ENCODE measurements at regions not wholly inside any gene's neighbourhood (a gene's known extent, or its start where the extent isn't known, plus 50 kb on each side); places are given as distances from the start of the nearest gene placed in this dataset.

- no peak for TF ChIP-seq CTCF (IDR thresholded peaks at IDR 0.05; ENCODE audit: extremely low read depth, insufficient read depth, missing control alignments)
- in situ Hi-C loops (cut with MboI; ENCODE audit: low pct_unique_long_range_greater_than_20kb, low sequenced_read_pairs, unreplicated experiment) = no loop called here
Measured at GRCh38 chr7:115522174-115522573, 508.4 kb downstream of the TFEC start.

GRCh38 chr7:115516341-115516740 is 514.2 kb downstream of the TFEC start:
- TF ChIP-seq CTCF (IDR thresholded peaks at IDR 0.05; ENCODE audit: extremely low read depth, insufficient read depth, missing control alignments) = no peak
- in situ Hi-C loops (cut with MboI; ENCODE audit: low pct_unique_long_range_greater_than_20kb, low sequenced_read_pairs, unreplicated experiment) = no loop called here
- no peak for DNase-seq (ENCODE audit: low spot score)

More at GRCh38 chr7:115522174-115522573, 508.4 kb downstream of the TFEC start:
- DNase-seq (ENCODE audit: low spot score) = no peak

- in situ Hi-C loops (cut with MboI; ENCODE audit: low pct_unique_long_range_greater_than_20kb, low sequenced_read_pairs, unreplicated experiment) = no loop called here
- no peak for DNase-seq (ENCODE audit: low spot score)
- TF ChIP-seq CTCF (IDR thresholded peaks at IDR 0.05; ENCODE audit: extremely low read depth, insufficient read depth, missing control alignments) = no peak
Measured at GRCh38 chr7:115511330-115511729, 519.2 kb downstream of the TFEC start.

GRCh38 chr7:115505136-115505535 is 525.4 kb downstream of the TFEC start:
- no peak for DNase-seq (ENCODE audit: low spot score)
- no peak for TF ChIP-seq CTCF (IDR thresholded peaks at IDR 0.05; ENCODE audit: extremely low read depth, insufficient read depth, missing control alignments)
- in situ Hi-C loops (cut with MboI; ENCODE audit: low pct_unique_long_range_greater_than_20kb, low sequenced_read_pairs, unreplicated experiment) = no loop called here

- TF ChIP-seq CTCF (IDR thresholded peaks at IDR 0.05; ENCODE audit: extremely low read depth, insufficient read depth, missing control alignments) = no peak
- in situ Hi-C loops (cut with MboI; ENCODE audit: low pct_unique_long_range_greater_than_20kb, low sequenced_read_pairs, unreplicated experiment) = no loop called here
- DNase-seq (ENCODE audit: low spot score) = no peak
Measured at GRCh38 chr7:115499956-115500355, 530.6 kb downstream of the TFEC start.

- no peak for DNase-seq (ENCODE audit: low spot score)
- TF ChIP-seq CTCF (IDR thresholded peaks at IDR 0.05; ENCODE audit: extremely low read depth, insufficient read depth, missing control alignments) = no peak
- in situ Hi-C loops (cut with MboI; ENCODE audit: low pct_unique_long_range_greater_than_20kb, low sequenced_read_pairs, unreplicated experiment) = no loop called here
Measured at GRCh38 chr7:115496006-115496405, 534.6 kb downstream of the TFEC start.

Data from GM13977 (cell line).